ENCODE measurements at regions not wholly inside any gene's neighbourhood (a gene's known extent, or its start where the extent isn't known, plus 50 kb on each side); places are given as distances from the start of the nearest gene placed in this dataset.

- DNase-seq (ENCODE audit: low spot score in 2 of 2, unreplicated experiment in 2 of 2), result no peak
- Mint-ChIP-seq H3K27ac (no peak overlapping the region), H3K4me3 (no peak overlapping the region), H3K27me3 (ENCODE audit: low read depth) (no peaks in the 10 kb centered on the region), H3K4me1 (no peaks in the 10 kb centered on the region), H3K9me3 (no peaks in the 10 kb centered on the region), H3K36me3 (no peaks in the 10 kb centered on the region)
- no peak for TF ChIP-seq CTCF (IDR thresholded peaks at IDR 0.05; ENCODE audit: unreplicated experiment)
Measured at GRCh38 chr10:3683560-3683959, 101.4 kb downstream of the KLF6 start.

- no peaks in the 10 kb centered on the region for H3K27me3 Mint-ChIP-seq (ENCODE audit: low read depth)
- no peak for TF ChIP-seq CTCF (IDR thresholded peaks at IDR 0.05; ENCODE audit: unreplicated experiment)
- no peaks in the 10 kb centered on the region for H3K36me3 Mint-ChIP-seq
- H3K4me3 Mint-ChIP-seq, result no peak overlapping the region
- DNase-seq (ENCODE audit: low spot score in 2 of 2, unreplicated experiment in 2 of 2), result no peak
- H3K27ac Mint-ChIP-seq, result no peak overlapping the region
- no peaks in the 10 kb centered on the region for H3K9me3 Mint-ChIP-seq
- no peaks in the 10 kb centered on the region for H3K4me1 Mint-ChIP-seq
Measured at GRCh38 chr10:3682745-3683144, 102.3 kb downstream of the KLF6 start.

- H3K27me3 Mint-ChIP-seq (ENCODE audit: low read depth), result no peaks in the 10 kb centered on the region
- no peak for TF ChIP-seq CTCF (IDR thresholded peaks at IDR 0.05; ENCODE audit: unreplicated experiment)
- H3K4me3 Mint-ChIP-seq, result no peak overlapping the region
- H3K27ac Mint-ChIP-seq, result no peak overlapping the region
- no peak for DNase-seq (ENCODE audit: low spot score in 2 of 2, unreplicated experiment in 2 of 2)
- no peaks in the 10 kb centered on the region for H3K4me1 Mint-ChIP-seq
- H3K36me3 Mint-ChIP-seq, result no peaks in the 10 kb centered on the region
- no peaks in the 10 kb centered on the region for H3K9me3 Mint-ChIP-seq
Measured at GRCh38 chr10:3681642-3682554, 103.1 kb downstream of the KLF6 start.

- no peak overlapping the region for H3K4me3 Mint-ChIP-seq
- no peak for TF ChIP-seq CTCF (IDR thresholded peaks at IDR 0.05; ENCODE audit: unreplicated experiment)
- no peaks in the 10 kb centered on the region for H3K9me3 Mint-ChIP-seq
Measured at GRCh38 chr10:3679950-3680629, 104.9 kb downstream of the KLF6 start.

GRCh38 chr10:3678629-3679227 is 106.3 kb downstream of the KLF6 start:
- Mint-ChIP-seq H3K9me3 (no peaks in the 10 kb centered on the region), H3K36me3 (no peaks in the 10 kb centered on the region), H3K27me3 (ENCODE audit: low read depth) (no peaks in the 10 kb centered on the region), H3K4me1 (no peaks in the 10 kb centered on the region), H3K27ac (no peak overlapping the region), H3K4me3 (no peak overlapping the region)
- no peak for DNase-seq (ENCODE audit: low spot score in 2 of 2, unreplicated experiment in 2 of 2)
- no peak for TF ChIP-seq CTCF (IDR thresholded peaks at IDR 0.05; ENCODE audit: unreplicated experiment)

More at GRCh38 chr10:3679950-3680629, 104.9 kb downstream of the KLF6 start:
- DNase-seq (ENCODE audit: low spot score in 2 of 2, unreplicated experiment in 2 of 2), result no peak
- Mint-ChIP-seq H3K4me1 (no peaks in the 10 kb centered on the region), H3K27me3 (ENCODE audit: low read depth) (no peaks in the 10 kb centered on the region), H3K36me3 (no peaks in the 10 kb centered on the region), H3K27ac (no peak overlapping the region)

Data from mesothelial cell of epicardium (in vitro differentiated cells).